ENCODE measurements at regions not wholly inside any gene's neighbourhood (a gene's known extent, or its start where the extent isn't known, plus 50 kb on each side); places are given as distances from the start of the nearest gene placed in this dataset.

GRCh38 chr2:64832936-64833335, 156.3 kb upstream of the SLC1A4 start:
- Histone ChIP-seq H3F3A (ENCODE audit: insufficient read depth, low read length) (no peaks in the 10 kb centered on the region), H2AFZ (ENCODE audit: low read length) (no peak overlapping the region), H3K9me2 (replicated peaks; ENCODE audit: insufficient read depth, low read length) (no peaks in the 10 kb centered on the region), H4K20me1 (ENCODE audit: insufficient read depth, low read length) (no peaks in the 10 kb centered on the region), H3K27ac (ENCODE audit: low read length) (no peak overlapping the region), H3K9me3 (replicated peaks; ENCODE audit: insufficient read depth, low read length) (no peaks in the 10 kb centered on the region), H3K27me3 (replicated peaks; ENCODE audit: insufficient read depth, low read length) (no peaks in the 10 kb centered on the region), H3K9ac (ENCODE audit: low read length) (no peak overlapping the region), H3K4me3 (ENCODE audit: low read length) (no peak overlapping the region), H3K79me2 (ENCODE audit: low read length) (no peaks in the 10 kb centered on the region), H3K4me1 (ENCODE audit: low read length) (peaks cover 7% of the 10 kb centered on the region), H3K4me2 (ENCODE audit: low read depth, low read length) (no peak overlapping the region), H3K36me3 (replicated peaks; ENCODE audit: insufficient read depth, low read length) (no peaks in the 10 kb centered on the region)
- TF ChIP-seq EZH2 (optimal IDR thresholded peaks at IDR 0.05; ENCODE audit: low read depth, low read length) (no peak), EZH2phosphoT487 (IDR thresholded peaks at IDR 0.05; ENCODE audit: low read length) (no peak), CTCF (IDR thresholded peaks at IDR 0.05; ENCODE audit: low read length) (no peak)
- DNase-seq = no peak

GRCh38 chr2:64836566-64836965, 152.6 kb upstream of the SLC1A4 start:
- Histone ChIP-seq H3K4me2 (ENCODE audit: low read depth, low read length) (no peak overlapping the region), H3K9ac (ENCODE audit: low read length) (no peak overlapping the region), H3K27ac (ENCODE audit: low read length) (no peak overlapping the region), H3K79me2 (ENCODE audit: low read length) (no peaks in the 10 kb centered on the region), H3K9me3 (replicated peaks; ENCODE audit: insufficient read depth, low read length) (no peaks in the 10 kb centered on the region), H3K36me3 (replicated peaks; ENCODE audit: insufficient read depth, low read length) (no peaks in the 10 kb centered on the region), H3K4me1 (ENCODE audit: low read length) (peaks cover 1% of the 10 kb centered on the region), H4K20me1 (ENCODE audit: insufficient read depth, low read length) (no peaks in the 10 kb centered on the region), H3F3A (ENCODE audit: insufficient read depth, low read length) (no peaks in the 10 kb centered on the region), H2AFZ (ENCODE audit: low read length) (no peak overlapping the region), H3K27me3 (replicated peaks; ENCODE audit: insufficient read depth, low read length) (no peaks in the 10 kb centered on the region), H3K9me2 (replicated peaks; ENCODE audit: insufficient read depth, low read length) (no peaks in the 10 kb centered on the region), H3K4me3 (ENCODE audit: low read length) (no peak overlapping the region)
- no peak for TF ChIP-seq CTCF (IDR thresholded peaks at IDR 0.05; ENCODE audit: low read length)
- no peak for TF ChIP-seq EZH2 (optimal IDR thresholded peaks at IDR 0.05; ENCODE audit: low read depth, low read length)
- TF ChIP-seq EZH2phosphoT487 (IDR thresholded peaks at IDR 0.05; ENCODE audit: low read length) = no peak
- no peak for DNase-seq

GRCh38 chr2:64837116-64837731, 152.0 kb upstream of the SLC1A4 start:
- H3K9me3 ChIP-seq (replicated peaks; ENCODE audit: insufficient read depth, low read length) = no peaks in the 10 kb centered on the region
- H3K9me2 ChIP-seq (replicated peaks; ENCODE audit: insufficient read depth, low read length) = no peaks in the 10 kb centered on the region
- H3K27ac ChIP-seq (ENCODE audit: low read length) = no peak overlapping the region
- no peaks in the 10 kb centered on the region for H3K4me1 ChIP-seq (ENCODE audit: low read length)
- no peak overlapping the region for H2AFZ ChIP-seq (ENCODE audit: low read length)
- no peaks in the 10 kb centered on the region for H4K20me1 ChIP-seq (ENCODE audit: insufficient read depth, low read length)
- H3K79me2 ChIP-seq (ENCODE audit: low read length) = no peaks in the 10 kb centered on the region
- H3K4me3 ChIP-seq (ENCODE audit: low read length) = no peak overlapping the region
- no peak for DNase-seq
- TF ChIP-seq CTCF (IDR thresholded peaks at IDR 0.05; ENCODE audit: low read length) (no peak), EZH2 (optimal IDR thresholded peaks at IDR 0.05; ENCODE audit: low read depth, low read length) (no peak), EZH2phosphoT487 (IDR thresholded peaks at IDR 0.05; ENCODE audit: low read length) (no peak)
- no peaks in the 10 kb centered on the region for H3K27me3 ChIP-seq (replicated peaks; ENCODE audit: insufficient read depth, low read length)
- no peak overlapping the region for H3K9ac ChIP-seq (ENCODE audit: low read length)
- no peak overlapping the region for H3K4me2 ChIP-seq (ENCODE audit: low read depth, low read length)
- H3K36me3 ChIP-seq (replicated peaks; ENCODE audit: insufficient read depth, low read length) = no peaks in the 10 kb centered on the region
- H3F3A ChIP-seq (ENCODE audit: insufficient read depth, low read length) = no peaks in the 10 kb centered on the region

All from MM.1S (cell line).